Thyroid gland (tissue), 4 donors: ENCODE measurements at regions not wholly inside any gene's neighbourhood (a gene's known extent, or its start where the extent isn't known, plus 50 kb on each side); places are given as distances from the start of the nearest gene placed in this dataset.

Source experiments
- CTCF ChIP-seq, 6 experiments: fragments of 200-600 bp in 3 of 6; fragments of 450-650 bp in 3 of 6; sonication (generic) in 3 of 6; IDR thresholded peaks; one replicate each; pipeline ENCODE4 v1.5.1; 2016 to 2019; ENCODE audit warnings: antibody characterized with exemption in 6 of 6, mild to moderate bottlenecking in 2 of 6, inconsistent platforms in 1 of 6, moderate library complexity in 1 of 6
- POLR2A ChIP-seq, 2 donors: fragments of 450-650 bp; IDR thresholded peaks; one replicate each; pipeline ENCODE4 v1.6.1; 2017; ENCODE audit warnings: antibody characterized with exemption in 2 of 2, mild to moderate bottlenecking in 2 of 2, moderate library complexity in 1 of 2

- TF ChIP-seq CTCF (IDR thresholded peaks at IDR 0.05) (no peak), POLR2A (IDR thresholded peaks at IDR 0.05) (no peak)
Observed at GRCh38 chr6:2344319-2344905, 99.0 kb upstream of the GMDS start.
